ENCODE measurements at regions not wholly inside any gene's neighbourhood (a gene's known extent, or its start where the extent isn't known, plus 50 kb on each side); places are given as distances from the start of the nearest gene placed in this dataset.

GRCh38 chr11:41897991-41898390 is 438.5 kb upstream of the LRRC4C start:
- TF ChIP-seq CTCF (IDR thresholded peaks at IDR 0.05) (no peak), POLR2A (IDR thresholded peaks at IDR 0.05) (no peak)

Measured in uterus (tissue), 2 donors.